ENCODE measurements at regions not wholly inside any gene's neighbourhood (a gene's known extent, or its start where the extent isn't known, plus 50 kb on each side); places are given as distances from the start of the nearest gene placed in this dataset.

DNA sequence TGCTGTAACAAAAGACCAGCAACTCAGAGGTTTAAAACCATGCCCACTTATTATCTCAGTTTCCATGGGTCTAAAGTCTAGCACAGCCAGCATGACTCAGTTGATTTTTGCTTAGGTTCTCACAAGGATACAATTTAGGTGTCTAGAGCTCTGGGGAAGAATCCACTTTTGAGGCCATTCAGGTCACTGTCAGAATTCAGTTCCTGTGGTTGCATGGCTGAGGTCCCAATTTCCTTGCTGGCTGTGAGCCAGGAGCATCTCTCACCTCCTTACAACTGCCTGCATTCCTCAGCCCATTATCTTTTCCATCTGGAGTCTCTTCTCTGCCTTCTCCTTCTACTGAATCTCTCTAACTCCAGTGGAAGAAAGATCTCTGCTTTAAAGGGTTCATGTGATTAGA lies 240.5 kb upstream of the CFAP20DC start:
- no peak for DNase-seq (ENCODE audit: low read depth in 1 of 2, low spot score in 1 of 2)
- Histone ChIP-seq H3K27me3 (ENCODE audit: insufficient read depth, poor library complexity, severe bottlenecking) (no peaks in the 10 kb centered on the region), H3K27ac (replicated peaks) (no peak overlapping the region), H3K4me3 (replicated peaks; ENCODE audit: insufficient read depth, low read length) (no peak overlapping the region)
- TF ChIP-seq GABPA (IDR thresholded peaks at IDR 0.05; ENCODE audit: low read depth) (no peak), SPI1 (IDR thresholded peaks at IDR 0.05; ENCODE audit: borderline replicate concordance, low read depth) (no peak), POLR2AphosphoS5 (IDR thresholded peaks at IDR 0.05; ENCODE audit: low read depth) (no peak)
- TF ChIP-seq, protein P1, sequence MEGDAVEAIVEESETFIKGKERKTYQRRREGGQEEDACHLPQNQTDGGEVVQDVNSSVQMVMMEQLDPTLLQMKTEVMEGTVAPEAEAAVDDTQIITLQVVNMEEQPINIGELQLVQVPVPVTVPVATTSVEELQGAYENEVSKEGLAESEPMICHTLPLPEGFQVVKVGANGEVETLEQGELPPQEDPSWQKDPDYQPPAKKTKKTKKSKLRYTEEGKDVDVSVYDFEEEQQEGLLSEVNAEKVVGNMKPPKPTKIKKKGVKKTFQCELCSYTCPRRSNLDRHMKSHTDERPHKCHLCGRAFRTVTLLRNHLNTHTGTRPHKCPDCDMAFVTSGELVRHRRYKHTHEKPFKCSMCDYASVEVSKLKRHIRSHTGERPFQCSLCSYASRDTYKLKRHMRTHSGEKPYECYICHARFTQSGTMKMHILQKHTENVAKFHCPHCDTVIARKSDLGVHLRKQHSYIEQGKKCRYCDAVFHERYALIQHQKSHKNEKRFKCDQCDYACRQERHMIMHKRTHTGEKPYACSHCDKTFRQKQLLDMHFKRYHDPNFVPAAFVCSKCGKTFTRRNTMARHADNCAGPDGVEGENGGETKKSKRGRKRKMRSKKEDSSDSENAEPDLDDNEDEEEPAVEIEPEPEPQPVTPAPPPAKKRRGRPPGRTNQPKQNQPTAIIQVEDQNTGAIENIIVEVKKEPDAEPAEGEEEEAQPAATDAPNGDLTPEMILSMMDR (IDR thresholded peaks at IDR 0.05; ENCODE audit: insufficient read depth, low read length), result no peak

DNA sequence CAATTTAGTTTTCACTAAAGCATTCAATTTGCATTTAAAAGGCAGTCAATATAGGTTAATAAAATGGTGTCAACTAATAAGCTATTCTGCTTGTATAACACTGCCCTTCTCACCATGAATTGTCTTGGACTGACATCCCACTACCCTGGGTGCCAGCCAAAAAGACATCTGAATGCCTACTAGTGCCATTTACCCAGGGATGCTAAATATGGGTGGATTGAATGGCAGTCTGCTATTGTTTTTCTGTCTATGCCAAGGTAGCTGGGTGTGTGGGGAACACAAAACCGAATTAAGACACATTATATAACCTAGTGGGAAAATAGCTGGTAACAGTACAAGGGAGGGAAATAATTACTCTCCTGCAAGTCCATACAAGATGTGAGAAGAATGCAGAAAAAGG lies 240.0 kb upstream of the CFAP20DC start:
- no peak overlapping the region for H3K4me3 ChIP-seq (replicated peaks; ENCODE audit: insufficient read depth, low read length)
- H3K27ac ChIP-seq (replicated peaks), result no peak overlapping the region
- H3K27me3 ChIP-seq (ENCODE audit: insufficient read depth, poor library complexity, severe bottlenecking), result no peaks in the 10 kb centered on the region
- no peak for DNase-seq (ENCODE audit: low read depth in 1 of 2, low spot score in 1 of 2)
- TF ChIP-seq GABPA (IDR thresholded peaks at IDR 0.05; ENCODE audit: low read depth) (no peak), SPI1 (IDR thresholded peaks at IDR 0.05; ENCODE audit: borderline replicate concordance, low read depth) (no peak), POLR2AphosphoS5 (IDR thresholded peaks at IDR 0.05; ENCODE audit: low read depth) (no peak)
- TF ChIP-seq, protein P1 (IDR thresholded peaks at IDR 0.05; ENCODE audit: insufficient read depth, low read length), result no peak
- TF ChIP-seq, protein P2, sequence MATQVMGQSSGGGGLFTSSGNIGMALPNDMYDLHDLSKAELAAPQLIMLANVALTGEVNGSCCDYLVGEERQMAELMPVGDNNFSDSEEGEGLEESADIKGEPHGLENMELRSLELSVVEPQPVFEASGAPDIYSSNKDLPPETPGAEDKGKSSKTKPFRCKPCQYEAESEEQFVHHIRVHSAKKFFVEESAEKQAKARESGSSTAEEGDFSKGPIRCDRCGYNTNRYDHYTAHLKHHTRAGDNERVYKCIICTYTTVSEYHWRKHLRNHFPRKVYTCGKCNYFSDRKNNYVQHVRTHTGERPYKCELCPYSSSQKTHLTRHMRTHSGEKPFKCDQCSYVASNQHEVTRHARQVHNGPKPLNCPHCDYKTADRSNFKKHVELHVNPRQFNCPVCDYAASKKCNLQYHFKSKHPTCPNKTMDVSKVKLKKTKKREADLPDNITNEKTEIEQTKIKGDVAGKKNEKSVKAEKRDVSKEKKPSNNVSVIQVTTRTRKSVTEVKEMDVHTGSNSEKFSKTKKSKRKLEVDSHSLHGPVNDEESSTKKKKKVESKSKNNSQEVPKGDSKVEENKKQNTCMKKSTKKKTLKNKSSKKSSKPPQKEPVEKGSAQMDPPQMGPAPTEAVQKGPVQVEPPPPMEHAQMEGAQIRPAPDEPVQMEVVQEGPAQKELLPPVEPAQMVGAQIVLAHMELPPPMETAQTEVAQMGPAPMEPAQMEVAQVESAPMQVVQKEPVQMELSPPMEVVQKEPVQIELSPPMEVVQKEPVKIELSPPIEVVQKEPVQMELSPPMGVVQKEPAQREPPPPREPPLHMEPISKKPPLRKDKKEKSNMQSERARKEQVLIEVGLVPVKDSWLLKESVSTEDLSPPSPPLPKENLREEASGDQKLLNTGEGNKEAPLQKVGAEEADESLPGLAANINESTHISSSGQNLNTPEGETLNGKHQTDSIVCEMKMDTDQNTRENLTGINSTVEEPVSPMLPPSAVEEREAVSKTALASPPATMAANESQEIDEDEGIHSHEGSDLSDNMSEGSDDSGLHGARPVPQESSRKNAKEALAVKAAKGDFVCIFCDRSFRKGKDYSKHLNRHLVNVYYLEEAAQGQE (IDR thresholded peaks at IDR 0.05; ENCODE audit: insufficient replicate concordance, low read depth), result no peak

DNA sequence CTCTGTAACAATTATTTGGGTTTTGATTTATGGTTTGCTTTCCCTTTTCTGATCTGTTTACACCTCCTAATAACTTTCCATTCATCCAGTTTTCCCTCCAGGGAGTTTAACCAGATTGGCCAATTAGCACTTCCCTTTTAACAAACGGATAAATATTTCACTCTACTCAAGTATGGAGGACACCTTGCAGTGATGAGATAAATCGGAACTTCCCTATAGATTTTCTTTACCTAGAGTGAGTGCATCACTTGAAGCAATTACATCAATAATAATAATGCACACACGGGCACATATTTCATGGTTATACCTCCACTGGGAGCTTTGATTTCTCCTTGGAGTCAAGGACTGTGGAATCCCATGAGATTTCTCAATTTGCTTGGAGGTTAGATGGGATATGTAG lies 239.1 kb upstream of the CFAP20DC start:
- no peaks in the 10 kb centered on the region for H3K27me3 ChIP-seq (ENCODE audit: insufficient read depth, poor library complexity, severe bottlenecking)
- DNase-seq (ENCODE audit: low read depth in 1 of 2, low spot score in 1 of 2), result no peak
- H3K27ac ChIP-seq (replicated peaks), result no peak overlapping the region
- 0 out of 2 replicates have a peak, but pooled peaks have one; percentile 23 for TF ChIP-seq SPI1 (IDR thresholded peaks at IDR 0.05; ENCODE audit: borderline replicate concordance, low read depth)
- no peak for TF ChIP-seq POLR2AphosphoS5 (IDR thresholded peaks at IDR 0.05; ENCODE audit: low read depth)
- H3K4me3 ChIP-seq (replicated peaks; ENCODE audit: insufficient read depth, low read length), result no peak overlapping the region

DNA sequence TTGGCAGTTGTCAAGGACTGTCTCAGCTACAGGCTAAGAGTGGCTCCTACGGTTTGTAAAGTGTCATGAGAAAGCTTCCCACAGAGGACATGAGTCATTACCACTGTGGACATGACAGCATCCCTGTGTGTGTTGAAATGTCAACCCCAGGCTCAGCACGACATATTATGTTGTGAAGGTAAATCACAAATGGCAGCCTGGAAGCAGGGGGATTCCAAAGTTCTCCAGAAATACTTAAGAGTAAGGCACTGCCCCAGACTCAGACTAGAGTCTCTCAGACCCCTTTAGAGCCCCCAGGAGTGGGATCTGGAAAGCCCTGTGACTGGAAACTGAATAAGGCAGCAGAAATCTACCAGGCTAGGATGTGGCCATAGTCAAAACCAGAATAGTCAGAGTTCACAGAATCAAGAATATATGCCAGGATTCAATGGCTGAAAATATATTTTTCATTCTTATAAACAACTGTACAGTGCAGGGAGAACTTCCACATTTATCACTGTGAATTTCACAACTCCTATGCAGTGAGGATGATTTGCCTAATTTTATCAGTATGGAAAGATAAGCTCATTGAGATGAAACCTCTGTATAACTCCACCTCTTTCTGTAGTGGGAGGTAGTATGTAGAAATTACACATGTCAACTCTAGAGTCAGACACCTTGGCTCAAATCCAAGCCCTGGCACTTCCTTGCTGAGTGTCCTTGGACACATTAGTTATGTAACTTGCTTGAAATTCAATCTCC lies 237.1 kb upstream of the CFAP20DC start:
- H3K27ac ChIP-seq (replicated peaks), result no peak overlapping the region
- no peaks in the 10 kb centered on the region for H3K27me3 ChIP-seq (ENCODE audit: insufficient read depth, poor library complexity, severe bottlenecking)
- H3K4me3 ChIP-seq (replicated peaks; ENCODE audit: insufficient read depth, low read length), result no peak overlapping the region
- TF ChIP-seq, protein P1 (IDR thresholded peaks at IDR 0.05; ENCODE audit: insufficient read depth, low read length), result no peak
- TF ChIP-seq SPI1 (IDR thresholded peaks at IDR 0.05; ENCODE audit: borderline replicate concordance, low read depth), result peak; percentile 31; the same call in 1 of the 2 replicates
- DNase-seq (ENCODE audit: low read depth in 1 of 2, low spot score in 1 of 2), result peak; percentile 23 to 35

DNA sequence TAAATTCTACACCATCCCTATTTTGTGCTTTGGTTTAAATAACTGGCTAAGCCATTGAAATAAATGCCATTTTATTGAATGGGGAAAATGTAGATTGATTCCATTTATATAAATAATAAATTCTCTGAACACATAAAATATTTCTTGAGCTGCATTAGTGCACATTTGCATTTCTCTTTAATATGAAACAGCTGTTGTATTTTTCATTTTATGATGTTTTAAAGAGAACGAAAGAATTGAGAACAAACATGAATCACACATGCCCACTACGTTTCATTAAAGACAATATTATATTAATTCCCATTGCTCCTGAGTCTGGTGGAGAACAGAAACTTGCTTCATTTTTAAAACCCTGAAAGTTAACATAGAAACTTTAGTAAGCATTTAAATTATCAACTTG lies 235.7 kb upstream of the CFAP20DC start:
- no peak for DNase-seq (ENCODE audit: low read depth in 1 of 2, low spot score in 1 of 2)
- no peaks in the 10 kb centered on the region for H3K27me3 ChIP-seq (ENCODE audit: insufficient read depth, poor library complexity, severe bottlenecking)
- no peak overlapping the region for H3K4me3 ChIP-seq (replicated peaks; ENCODE audit: insufficient read depth, low read length)
- no peak overlapping the region for H3K27ac ChIP-seq (replicated peaks)
- TF ChIP-seq POLR2AphosphoS5 (IDR thresholded peaks at IDR 0.05; ENCODE audit: low read depth) (no peak), GABPA (IDR thresholded peaks at IDR 0.05; ENCODE audit: low read depth) (no peak), SPI1 (IDR thresholded peaks at IDR 0.05; ENCODE audit: borderline replicate concordance, low read depth) (no peak)
- TF ChIP-seq, protein P1 (IDR thresholded peaks at IDR 0.05; ENCODE audit: insufficient read depth, low read length), result no peak
- TF ChIP-seq, protein P2 (IDR thresholded peaks at IDR 0.05; ENCODE audit: insufficient replicate concordance, low read depth), result no peak

Measured in HL-60 (cell line).